HEK293 (cell line): ENCODE measurements at regions not wholly inside any gene's neighbourhood (a gene's known extent, or its start where the extent isn't known, plus 50 kb on each side); places are given as distances from the start of the nearest gene placed in this dataset.

Experiments used
- KLF16 ChIP-seq: fragments of 450-650 bp; formaldehyde crosslinking; IDR thresholded peaks from 2 replicates; pipeline ENCODE4 v1.5.1; 2017; ENCODE audit warnings: missing biosample characterization, missing genetic modification characterization
- KLF17 ChIP-seq: fragments of 450-650 bp; formaldehyde crosslinking; IDR thresholded peaks from 2 replicates; pipeline ENCODE4 v1.5.1; 2016; ENCODE audit warnings: missing biosample characterization, missing genetic modification characterization

GRCh38 chr7:80588591-80588990 lies 49.9 kb upstream of the CD36 start:
- TF ChIP-seq KLF16 (tag by site-specific recombination) (no peak), KLF17 (tag by site-specific recombination) (no peak)
